ENCODE measurements at regions not wholly inside any gene's neighbourhood (a gene's known extent, or its start where the extent isn't known, plus 50 kb on each side); places are given as distances from the start of the nearest gene placed in this dataset.

DNA sequence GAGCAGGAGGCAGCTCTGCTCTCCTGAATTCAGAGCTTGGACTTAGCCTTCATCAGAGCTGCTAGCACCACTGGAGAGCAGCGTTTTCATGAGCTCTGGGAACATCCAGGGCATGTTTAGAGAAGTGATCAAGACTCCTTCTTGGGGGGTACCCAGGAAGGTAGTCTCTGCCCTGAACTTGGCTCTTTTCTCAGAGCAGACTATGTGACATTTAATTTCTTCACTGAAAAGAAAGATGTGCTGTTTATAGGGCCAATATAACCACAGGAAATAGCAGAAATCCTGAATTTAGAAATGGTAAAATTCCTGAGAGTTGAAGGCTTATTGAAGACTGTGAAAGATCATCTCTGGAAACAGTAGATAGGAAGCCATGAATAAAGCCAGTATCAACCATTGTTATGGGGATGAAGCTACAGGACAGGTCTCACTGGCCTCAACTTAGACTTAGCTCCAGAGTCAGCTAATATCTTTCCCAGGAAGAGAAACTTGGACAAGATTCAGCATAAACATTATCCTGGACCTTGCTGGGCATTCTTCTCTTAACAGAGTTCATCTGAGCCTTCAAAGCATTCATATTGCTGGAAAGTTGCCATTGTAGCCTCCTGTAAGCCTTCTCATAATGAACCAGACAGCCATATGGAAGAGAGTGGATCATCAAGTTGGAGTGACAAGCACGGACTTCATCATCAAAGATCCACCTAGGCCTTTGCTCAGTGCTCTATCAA is 386.6 kb upstream of the THBS1 start:
- DNase-seq = no peak

DNA sequence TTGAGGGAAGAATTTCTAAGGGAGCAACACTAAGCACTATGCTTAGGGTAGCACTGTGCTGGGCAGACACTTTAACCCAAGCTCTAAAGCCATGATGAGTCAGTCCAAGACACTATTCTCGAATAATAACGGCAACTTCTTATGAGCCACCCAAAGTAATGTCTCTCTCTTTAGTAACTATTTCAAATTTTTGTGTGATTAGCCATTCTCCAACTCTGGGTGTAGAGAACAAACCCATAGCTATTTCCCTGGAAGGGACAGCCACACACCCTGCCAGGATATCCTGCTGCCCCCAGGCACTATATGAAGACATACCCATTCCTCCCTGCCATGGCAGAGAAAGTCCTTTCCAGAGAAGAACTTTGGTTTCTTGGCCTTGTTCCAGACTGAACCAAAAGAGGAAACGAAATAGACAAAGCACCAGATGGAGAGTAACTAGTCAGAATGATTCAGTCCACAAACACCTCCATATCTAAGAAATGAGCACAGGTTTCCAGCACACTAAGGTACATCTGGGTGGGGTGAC is 384.9 kb upstream of the THBS1 start:
- DNase-seq = no peak

DNA sequence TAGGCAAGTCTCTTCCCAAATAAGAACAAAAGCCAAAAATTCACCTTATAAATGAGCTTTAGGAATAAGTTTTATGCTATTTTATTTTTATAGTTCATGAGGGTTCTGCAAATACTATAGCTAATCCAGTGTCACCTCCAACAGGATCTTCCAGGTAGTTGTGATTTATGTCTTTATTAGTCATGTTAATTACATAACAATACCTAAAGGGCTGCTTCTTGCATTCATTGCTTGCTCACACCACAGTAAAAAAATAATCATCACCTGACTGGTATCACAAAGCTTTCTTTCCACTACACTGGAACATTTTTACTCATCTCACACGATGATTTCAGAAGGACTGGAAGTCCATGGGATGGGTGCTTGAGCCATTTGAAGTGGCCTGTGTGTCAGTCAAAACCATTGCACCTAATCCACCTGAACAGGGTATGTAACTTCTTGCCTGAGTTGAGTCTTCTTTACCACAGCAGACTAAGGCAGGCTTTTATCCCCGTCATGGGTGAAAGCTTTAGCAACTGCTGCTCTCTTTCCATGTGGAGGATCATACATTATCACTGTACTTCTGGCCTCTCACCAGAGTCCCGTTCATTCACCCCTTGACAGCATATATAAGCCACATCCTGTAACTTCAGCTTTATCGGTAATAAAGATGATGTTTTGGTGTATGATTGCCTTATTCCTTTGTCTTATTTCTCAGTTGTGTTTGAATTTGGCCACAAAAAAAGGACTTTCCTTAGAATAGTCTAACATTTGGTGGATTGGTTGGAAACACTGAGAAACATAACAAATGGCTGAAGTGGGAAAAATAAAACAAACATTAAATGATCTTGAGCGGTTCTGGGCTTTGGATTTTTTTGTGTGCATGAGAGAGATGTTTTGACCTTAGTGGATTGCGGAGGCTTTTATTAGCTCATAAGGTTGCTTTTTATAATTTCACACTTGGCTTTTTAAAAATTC is 382.6 kb upstream of the THBS1 start:
- no peak for DNase-seq

DNA sequence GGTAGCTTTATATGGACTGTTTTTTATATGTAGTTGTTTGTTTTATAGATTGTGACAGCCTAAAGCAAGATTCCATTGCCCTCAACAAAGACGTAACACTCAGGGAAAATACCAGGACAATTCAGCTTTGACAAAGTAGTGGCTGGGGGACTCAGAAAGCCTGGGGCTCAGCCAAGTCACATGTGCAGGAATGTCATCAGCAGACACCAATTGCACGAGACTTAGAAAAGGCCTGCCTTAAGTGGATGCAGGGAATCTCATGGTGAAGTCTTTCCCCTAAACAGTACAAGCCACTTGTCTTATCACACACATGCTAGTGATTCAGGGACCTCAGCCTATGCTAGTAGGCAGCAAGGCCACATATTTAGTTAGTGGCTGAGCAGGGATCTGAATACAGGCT is 381.8 kb upstream of the THBS1 start:
- no peak for DNase-seq

DNA sequence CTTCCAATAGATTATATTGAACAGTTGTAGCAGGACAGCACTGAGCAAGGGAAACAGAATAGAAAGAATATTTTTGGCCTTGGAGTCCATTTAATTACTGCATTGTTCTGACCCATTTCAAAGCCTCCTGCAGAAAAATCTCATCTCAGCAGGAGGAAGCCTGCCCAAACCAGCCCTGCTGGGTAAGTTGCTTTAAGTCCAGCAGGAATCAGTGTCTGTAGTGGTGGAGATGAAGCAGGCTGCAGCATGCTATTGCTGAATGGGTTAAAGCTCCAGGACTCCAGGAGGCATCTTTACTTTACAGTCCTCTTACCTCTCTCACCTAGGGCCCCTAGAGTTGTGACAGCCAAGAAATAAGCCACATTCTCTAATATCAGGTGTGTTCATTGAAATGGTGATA is 380.3 kb upstream of the THBS1 start:
- DNase-seq = no peak

DNA sequence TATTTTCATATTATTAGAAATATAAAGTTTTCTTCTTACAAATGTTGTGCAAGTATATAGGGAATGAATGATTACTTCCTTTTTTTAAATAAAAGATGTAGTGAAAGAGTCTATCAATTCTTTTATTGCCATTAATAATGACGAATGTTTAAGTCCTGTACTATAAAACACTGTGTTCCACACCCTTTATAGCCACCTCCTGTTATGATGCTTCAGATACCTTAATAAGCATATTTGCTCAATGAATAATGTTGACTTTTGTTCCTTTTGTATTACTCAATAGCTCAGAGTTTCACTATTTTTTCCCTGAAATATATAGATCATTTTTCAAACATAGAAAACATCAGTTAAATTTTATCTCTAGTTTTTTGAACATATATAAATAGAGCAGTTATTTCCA is 378.2 kb upstream of the THBS1 start:
- no peak for DNase-seq

DNA sequence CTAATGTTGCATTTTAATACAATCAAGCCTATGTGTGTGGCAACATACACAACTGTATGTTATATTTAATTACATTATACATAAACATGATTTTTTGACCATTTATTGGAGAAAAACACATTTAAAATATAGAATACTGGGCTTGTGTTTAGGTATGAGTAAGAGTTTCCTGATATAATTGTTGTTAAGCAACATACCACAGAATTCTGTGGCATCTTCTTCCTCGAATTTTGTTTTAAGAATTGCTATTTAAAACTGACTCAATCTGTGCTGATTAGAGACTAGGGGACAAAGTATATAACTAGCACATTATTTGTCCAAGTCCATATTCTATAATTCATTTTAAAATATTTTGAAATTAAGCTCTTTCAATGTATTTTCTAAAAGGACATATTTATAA is 376.8 kb upstream of the THBS1 start:
- no peak for DNase-seq

DNA sequence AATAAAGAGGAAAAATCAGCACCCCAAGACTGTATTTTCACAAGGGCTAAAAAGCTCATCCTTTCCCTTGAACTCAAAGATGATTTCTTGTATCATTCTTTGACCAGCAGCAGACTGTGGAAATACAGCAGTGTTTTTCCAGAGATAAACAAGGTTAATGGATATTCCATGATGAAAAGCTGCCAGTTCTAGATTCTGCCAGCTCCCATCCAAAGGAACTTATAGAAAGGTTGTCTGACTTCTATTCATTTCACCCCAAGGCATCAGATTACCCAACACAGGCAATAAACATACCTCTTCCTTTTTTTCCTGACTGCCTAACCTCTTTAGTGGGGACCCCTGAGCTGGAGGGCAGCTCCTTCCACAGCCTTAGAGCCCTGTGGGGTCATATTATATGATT is 375.8 kb upstream of the THBS1 start:
- DNase-seq = no peak

DNA sequence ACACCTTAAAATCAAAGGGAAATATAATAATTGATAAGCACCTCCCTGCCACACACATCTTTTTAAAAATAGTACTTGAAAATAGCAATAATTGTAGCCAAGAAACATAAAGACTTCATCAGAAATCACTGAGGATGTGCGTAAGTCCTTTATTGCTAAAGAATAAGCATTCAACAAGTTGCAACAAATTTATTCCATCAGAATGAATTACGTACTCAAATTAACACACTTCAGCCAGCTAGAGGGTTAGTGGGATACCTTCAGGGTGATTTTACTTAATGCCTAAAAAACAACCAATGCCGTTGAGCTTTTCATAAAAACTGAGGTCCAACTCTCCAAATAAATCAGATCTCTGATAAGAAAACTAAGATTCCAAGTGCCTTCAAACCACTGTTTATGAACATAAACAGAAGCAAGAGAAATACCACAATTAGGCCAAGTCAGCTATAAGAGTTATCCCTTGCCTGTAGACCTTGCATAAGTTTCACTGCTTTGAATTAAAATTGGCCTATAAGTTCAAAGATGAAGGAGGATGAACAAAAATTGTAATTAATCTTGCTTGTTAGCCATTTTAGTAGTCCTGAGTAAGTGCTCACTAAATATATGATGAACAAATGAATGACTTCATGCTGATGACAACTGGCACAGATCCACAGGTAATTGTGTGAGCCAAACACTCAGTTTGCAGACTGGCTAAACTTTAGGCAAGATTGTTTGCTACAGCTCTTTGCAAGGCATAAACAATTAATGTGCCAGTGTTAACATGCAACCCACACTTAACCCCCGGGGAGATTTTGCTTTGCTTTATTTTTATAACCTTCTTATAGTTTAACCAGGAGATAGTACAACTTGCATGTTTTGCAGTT is 375.1 kb upstream of the THBS1 start:
- no peak for DNase-seq

DNA sequence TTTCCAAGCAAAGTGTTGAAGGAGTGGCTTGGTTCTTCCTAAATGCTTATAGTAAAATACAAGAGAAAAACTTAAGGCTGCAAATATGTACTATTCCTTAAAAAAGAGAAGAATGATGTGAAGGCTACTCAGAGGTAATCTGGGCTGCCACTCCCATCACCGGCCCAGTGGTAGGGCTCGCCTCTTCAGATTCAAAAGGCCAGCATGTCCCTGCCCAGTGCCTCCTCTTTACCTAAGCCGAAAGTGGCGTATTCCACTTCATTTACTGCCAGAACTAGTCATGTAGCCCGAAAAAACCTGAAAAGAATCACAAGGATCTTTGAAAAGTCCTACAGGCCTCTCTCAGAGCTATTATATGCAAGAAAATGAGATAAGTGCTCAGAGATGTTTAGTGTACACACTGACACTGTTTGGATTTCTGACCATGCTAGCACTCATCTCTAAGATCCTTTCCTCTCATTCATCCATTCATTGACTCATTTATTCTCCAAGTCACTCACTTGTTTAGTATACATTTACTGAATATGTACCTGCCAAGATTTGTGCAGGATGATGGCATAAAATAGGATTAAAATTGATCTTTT is 373.3 kb upstream of the THBS1 start:
- no peak for DNase-seq

DNA sequence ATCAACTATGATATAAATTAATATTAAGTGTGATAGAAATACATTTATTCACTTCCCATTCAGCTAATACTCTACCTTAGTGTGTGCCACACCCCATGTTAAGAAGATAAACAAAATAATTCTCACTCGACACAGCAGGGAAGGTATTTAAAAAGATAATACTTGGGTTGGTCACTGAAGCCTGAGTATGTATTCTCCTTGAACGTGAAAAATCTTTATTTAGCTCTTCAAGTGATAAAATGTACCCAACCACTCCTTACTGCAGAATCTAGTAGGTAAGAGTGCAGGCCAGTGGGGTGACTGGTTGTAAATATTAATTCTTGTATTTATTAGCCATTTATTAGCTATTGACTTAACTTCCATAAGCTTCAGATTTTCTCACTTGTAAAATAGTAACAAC is 372.7 kb upstream of the THBS1 start:
- DNase-seq = no peak

DNA sequence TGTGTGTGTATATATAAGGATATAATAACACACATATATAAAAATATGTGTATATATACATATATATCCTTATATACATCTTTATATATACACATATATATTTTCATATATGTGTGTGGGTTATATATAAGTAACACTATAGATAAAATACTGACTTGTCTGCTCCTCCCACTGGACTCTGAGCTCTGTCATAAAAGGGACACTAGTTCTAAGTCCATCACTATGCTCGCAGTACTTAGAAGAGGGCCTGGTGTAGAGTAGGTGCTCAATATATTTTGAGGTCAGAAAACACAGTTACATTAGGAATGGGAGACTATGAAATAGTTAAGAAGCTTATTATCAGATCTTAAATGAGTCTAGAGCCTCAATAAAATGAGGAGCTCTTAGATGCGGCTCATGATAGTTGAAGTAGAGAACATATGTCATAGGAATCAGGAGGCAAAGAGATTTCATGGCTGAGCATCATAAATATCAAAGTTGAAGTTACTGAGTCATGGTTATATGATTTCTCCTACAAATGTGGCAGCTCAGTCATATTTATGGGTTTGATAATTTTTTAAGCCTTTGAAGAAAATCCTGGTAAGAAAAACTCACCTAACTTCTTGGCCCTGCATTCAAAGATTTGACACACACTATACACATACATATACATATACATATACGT is 371.2 kb upstream of the THBS1 start:
- DNase-seq = no peak

DNA sequence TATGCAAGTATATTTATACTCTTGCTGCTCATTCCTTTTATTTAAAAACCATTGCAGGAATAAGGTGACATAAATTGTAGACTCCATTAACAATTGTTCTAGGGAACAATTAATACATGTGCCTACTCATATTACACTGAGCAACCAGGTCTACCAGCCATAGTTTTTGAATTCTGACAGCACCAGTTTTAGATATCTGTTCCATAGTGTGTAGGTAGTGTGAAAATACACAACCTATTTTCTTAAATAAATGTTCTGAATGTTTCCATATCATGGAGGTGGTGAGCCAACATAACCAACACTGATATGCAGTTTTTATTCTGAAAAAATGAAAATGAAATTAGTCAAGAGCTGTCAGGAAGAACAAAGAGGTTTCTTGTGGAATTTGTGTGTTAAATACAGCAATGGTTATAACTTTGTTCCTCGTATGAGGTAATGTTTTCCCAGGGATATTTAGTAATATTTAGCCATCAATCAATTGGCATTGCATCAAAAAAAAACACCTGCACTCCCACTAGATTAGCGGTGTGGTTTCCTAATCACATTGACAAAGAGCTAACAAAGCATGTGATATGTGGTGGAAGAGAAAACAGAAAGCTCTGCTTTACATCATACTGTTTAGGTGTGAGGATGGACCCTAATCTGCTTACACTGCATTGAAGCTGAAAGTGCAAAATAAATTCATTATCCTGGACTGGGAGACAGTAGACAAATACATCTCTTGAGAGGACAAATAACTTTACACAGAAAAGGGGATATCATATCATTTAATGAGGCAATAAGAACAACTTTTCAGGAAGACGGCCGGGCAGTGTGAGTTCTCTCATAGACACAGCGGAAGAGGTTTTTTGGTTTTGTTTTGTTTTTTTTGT is 369.5 kb upstream of the THBS1 start:
- DNase-seq = no peak

DNA sequence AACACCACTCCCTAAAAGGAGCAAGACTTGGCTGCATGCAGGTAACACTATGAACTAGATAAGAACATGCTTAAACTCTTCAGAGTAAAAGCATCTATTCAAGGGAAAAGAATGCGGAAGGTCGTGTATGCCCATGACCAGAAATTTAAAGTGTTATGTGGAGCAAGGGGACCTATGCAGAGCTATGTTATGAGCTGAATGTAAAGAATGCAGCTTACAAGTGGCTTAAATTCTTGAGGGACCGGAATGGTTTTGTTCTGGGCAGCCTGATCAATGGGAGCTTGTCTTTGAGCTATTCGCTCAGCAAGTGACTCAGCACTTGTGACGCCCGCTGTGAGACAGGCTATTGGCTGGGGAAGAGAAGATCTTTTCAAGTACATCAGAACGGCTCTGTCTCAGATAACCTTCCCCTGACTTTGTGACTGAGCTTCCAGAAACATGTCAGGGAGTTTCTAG is 367.5 kb upstream of the THBS1 start:
- no peak for DNase-seq

DNA sequence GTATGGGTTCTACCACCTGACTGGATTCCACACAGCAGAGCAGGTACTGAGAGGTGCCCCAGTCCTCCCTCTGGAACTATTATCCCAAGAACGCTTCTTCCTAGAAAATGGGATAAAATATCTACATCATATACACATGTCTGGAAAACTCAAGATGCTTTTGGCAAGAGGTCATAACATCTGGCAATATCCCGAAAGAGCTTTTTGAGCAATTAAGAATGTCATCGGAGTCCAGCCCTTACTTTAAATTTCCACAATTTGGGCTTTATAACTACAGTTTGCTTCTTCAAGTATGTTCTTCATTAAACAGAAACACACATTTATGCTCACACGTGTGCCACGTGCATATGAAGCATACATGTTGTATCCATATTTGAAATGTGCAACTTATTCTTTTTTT is 365.9 kb upstream of the THBS1 start:
- DNase-seq = no peak

DNA sequence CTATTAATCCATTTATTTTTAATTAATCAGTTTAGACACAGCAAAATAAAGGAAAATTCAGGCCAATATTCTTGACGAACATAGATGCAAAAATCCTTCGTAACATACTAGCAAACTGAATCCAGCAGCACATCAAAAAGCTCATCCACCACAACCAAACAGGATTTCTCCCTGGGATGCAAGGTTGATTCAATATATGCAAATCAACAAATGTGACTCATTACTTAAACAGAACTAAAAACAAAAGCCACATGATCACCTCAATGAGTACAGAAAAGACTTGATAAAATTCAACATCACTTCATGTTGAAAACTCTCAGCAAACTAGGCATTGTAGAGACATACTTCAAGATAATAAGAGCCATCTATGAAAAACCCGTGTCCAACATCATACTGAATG is 364.1 kb upstream of the THBS1 start:
- DNase-seq = no peak

DNA sequence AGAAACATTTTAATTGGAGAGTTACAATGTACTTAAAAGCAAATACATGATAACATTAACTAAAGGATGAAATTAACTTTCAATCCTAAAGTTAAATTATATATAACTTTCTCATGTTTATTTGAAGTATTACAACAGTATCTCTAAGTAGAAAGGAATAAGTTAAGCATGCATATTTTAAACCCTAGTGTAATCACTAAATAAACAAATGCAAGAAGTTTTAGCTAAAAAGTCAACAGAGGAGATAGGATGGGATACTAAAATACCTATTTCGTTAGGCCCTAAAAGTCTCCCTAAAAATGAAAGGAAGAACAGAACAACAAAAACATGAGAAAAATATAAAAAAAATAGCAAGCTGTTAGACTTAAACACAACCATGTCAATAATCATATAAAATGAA is 361.3 kb upstream of the THBS1 start:
- no peak for DNase-seq

DNA sequence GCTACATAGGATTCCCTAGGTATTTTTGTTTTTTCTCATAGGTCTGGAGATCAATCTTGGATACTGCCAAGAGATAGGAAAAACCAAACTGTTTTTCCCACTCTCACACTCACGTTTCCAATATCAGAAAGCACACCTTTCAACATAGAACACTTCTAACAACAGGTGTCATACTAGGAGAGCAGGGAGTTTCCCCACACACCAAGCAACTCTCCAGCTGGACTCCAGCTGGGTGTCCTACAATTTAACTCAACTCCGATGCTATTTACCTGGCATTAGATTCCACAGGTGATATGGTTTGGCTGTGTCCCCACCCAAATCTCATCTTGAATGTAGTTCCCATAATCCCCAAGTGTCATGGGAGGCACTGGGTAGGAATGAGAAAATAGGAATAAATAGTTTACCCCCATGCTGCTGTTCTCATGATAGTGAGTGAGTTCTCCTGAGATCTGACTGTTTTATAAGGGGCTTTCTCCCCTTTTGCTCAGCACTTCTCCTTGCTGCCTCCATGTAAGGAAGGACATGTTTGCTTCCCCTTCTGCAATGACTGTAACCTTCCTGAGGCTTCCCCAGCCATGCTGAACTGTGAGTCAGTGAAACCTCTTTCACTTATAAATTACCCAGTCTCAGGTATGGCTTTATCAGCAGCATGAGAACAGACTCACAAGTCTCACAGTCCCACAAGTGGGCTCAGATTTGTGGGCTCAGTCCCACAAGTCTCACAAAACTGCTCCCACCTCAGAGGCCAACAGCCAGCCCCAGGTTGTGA is 354.5 kb upstream of the THBS1 start:
- DNase-seq = no peak

DNA sequence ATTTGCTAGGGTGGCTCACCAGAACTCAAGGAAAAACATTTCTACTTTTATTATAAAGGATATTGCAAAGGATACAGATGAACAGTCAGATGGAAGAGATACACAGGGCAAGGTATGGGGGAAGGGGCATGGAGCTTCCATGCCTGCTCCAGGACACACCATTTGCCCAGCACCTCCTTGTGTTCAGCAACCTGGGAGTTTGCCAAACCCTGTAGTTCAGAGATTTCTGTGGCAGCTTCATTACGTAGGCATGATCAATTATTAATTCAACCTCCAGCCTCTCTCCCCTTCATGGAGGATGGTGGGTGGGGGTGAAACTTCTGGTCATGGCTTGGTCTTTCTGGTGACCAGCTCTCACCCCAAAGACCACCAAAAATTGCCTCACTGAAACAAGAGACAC is 353.9 kb upstream of the THBS1 start:
- DNase-seq = no peak

DNA sequence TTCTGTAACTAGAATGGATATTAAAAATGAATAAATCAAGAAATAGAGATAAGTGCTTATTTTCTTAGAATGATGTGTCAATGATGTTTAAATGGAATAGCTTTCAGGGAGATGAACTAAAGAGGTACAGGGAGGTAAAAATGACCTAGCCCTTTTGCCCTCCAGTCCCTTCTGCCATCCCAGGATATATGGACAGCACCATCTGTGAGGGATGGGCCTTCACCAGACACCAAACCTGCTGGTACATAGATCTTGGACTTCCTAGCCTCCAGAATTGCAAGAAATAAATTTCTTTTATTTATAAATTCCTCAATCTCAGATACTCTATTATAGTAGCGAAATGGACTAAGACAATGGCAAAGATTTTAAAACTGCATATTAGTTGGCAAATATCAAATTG is 352.0 kb upstream of the THBS1 start:
- no peak for DNase-seq
